ENCODE measurements at regions not wholly inside any gene's neighbourhood (a gene's known extent, or its start where the extent isn't known, plus 50 kb on each side); places are given as distances from the start of the nearest gene placed in this dataset.

DNA sequence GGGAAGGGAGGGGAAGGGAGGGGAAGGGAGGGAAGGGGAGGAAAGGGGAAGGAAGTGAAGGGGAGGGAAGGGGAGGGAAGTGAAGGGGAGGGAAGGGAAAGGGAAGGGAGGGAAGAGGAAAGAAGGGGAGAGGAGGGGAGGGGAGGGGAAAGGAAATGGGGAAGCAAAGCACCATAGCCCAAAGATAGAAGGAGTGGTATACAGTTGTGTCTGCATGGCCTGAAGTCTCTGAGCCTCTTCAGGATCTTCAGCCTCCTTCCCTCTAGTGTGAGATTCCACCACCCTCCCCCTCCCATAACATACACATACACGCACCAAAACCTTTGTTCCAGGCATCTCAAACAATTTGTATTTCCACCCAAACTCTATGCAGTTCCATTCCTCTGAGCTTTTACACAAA is 96.2 kb upstream of the SERP2 start:
- DNase-seq (ENCODE audit: low read depth): no peak

DNA sequence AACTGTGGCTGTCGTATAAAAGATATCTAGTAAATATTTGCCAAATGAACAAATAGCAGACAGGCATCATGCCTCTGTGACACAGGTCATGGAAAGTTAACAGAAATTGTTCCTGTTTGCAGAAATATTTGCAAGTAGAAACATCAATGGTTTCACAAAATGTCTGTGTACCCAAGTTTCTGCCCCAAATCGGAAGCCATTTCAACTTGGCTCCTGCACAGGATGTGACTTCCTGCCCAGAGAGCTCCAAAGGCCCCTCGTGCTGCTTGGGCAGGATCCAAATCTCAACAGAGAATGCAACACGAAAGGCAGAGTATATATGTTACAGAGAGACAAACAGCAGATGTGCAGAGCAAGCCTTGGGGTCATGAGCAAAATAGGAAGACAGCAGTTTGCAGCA is 95.5 kb upstream of the SERP2 start:
- DNase-seq (ENCODE audit: low read depth): no peak

- DNase-seq (ENCODE audit: low read depth): peak; percentile 16
Observed at GRCh38 chr13:44280456-44280855, 93.2 kb upstream of the SERP2 start.

DNA sequence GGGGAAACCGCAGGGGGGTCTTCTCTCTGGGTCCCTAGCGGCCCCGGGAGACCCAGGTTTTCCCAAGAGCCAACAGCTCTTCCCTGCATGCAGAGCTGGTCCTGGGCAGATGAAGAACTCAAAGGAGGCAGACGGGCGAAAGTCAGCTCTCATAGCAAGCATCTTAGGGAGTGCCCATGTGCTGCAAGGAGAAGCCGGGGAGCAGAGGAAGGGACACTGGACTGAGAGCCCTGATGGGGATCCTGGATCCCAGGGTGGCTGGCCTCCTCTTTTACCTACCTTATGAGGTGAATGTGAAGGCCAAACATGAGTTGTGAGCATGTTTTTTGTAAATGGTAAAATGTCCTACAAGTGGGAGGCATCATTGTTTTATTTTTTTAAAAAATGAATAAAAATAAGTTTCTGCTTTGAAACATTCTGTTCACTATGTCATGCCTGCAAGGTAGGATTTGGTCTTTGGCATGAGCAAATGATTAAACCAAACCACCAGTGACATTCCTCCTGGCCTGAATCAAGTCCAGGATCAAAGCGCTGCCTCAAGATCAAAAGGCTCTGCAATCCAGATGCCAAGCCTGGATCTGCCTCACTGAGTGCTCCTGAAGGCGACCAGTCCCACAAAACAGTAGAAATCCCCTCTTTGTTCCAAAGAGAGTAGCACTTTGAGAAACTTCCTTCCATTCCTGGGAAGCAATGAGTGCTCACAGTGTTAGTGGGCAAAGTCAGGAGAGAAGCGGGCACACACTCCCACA is 92.2 kb upstream of the SERP2 start:
- no peak for DNase-seq (ENCODE audit: low read depth)

DNA sequence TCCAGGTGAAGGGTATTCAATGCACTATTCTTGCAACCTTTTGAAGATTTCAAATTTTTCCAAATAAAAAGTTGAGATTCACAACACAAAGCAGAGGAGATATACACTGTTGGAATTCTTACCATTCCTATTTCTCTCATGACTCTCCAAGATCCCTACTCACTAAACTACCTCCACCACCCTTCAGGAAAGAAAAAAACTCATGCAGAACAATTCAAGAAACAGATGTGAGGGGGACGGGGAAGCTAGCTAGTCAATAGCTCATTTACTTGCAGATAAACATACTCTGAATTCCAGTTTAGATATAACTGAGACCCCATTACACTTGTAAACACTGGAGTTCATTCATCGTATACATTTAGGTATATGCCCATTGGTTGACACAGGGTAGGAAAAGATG is 90.0 kb upstream of the SERP2 start:
- DNase-seq (ENCODE audit: low read depth): no peak

GRCh38 chr13:44287958-44288357 is 85.7 kb upstream of the SERP2 start:
- no peak for DNase-seq (ENCODE audit: low read depth)

- DNase-seq (ENCODE audit: low read depth): no peak
Observed at GRCh38 chr13:44292545-44292944, 81.1 kb upstream of the SERP2 start.

DNA sequence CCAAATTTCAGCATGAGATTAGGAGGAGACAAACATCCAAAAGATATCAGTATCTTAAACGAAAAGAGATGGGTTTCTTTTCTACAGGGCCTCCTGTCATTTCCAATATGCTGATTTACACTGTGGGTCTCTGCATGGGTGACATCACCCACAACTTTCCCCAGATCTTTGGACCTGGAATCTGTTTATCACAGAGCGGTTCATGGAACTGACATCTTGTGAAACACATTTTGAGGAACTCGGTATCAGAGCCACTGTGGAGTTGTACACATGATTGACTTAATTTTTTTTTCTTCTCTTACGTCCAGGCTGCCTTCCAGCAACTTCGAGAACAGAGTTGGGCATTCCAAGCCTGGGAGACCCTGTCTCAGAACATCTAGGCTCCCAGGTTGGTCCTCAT is 80.2 kb upstream of the SERP2 start:
- DNase-seq (ENCODE audit: low read depth): no peak

DNA sequence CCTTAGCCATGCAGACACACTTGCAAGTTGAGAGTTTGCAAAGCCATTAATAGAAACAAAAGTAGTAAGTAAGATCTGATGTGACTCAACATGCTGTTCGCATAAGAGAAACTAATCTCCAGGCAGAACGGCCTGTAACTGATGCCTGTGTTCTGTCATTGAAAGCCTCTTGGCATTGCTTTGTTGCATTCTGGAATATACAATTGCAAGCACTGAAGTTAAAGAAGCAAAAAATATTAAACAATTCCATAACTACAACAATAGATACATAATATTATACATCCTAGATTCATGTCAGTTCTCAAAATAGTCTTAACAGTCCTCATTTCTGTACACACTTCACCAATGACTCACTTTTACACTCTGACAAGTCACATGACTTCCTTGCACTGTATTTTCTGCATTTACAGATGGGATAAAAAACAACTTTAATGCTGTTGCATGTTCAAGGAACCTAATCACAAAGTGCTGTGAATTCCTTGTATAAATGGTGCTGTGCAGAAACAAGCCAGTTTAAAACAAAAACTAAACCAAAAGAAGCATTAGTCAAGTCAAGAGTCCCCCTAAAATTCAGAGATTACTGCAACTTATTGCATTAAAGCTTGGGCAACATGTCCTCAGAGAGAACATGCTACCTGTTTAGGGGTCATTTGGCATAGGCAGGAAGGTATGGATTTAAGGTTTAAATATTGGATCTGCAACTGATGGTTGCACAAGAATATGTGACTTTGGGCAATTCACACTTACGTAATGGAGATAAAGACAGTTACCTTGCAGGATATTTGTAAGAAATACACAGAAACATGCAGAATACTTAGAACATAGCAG is 79.5 kb upstream of the SERP2 start:
- DNase-seq (ENCODE audit: low read depth): peak; percentile 47

- DNase-seq (ENCODE audit: low read depth): no peak
Observed at GRCh38 chr13:44294876-44295275, 78.7 kb upstream of the SERP2 start.

- DNase-seq (ENCODE audit: low read depth): no peak
Observed at GRCh38 chr13:44296856-44297255, 76.8 kb upstream of the SERP2 start.

DNA sequence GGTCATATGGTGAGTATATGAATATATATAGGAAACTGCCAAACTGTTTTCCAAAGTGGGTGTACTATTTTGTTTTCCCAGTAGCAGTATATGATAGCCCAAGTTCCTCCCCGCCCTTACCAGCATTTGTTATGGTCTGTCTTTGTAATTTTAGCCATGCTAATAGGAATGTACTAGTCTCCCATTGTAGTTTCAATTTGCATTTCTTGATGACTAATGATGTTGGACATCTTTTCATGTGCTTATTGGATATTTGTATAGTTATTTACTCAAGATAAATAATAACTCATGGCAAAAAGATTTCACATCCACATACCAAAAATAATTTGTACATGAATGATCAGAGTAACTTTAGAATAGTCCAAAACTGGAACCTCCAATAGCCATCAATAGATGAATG is 75.3 kb upstream of the SERP2 start:
- DNase-seq (ENCODE audit: low read depth): peak; percentile 63

DNA sequence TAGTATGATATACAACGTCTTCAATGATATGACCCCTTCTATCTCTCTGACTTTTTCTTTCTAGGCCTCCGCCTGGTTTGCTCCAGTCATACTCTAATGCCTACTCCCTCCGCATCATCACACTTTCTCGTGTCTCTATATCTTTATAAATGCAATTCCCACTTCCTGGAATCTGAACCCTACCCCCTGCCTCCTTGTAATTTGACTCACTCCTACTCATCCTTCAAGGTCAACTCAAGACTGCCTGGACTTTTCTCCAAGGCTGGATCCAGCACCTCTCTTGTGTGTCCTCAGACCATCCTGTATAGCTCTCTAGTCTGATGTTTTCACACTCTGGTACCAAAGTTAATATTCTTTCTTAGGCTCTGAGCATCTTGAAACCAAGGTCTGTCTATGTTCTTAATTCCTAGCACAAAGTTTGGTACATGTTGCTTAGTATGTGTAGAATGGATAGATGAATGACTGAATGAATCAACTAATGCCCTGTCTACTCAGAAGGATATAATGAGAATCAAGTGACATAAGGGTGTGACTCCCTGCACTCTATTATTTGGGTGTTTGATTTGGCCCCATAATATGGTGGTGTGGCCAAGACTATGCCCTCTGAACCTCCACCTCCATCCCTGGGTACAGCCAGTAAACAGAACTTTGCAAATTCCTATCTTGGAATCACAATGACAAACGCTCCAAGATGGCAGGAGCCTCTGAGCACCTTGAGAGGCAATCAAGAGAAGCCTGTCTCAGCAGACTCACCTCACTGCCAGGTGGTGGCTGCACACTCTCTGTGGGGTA is 74.3 kb upstream of the SERP2 start:
- no peak for DNase-seq (ENCODE audit: low read depth)

- DNase-seq (ENCODE audit: low read depth): peak; percentile 61
Observed at GRCh38 chr13:44300895-44301638, 72.6 kb upstream of the SERP2 start.

DNA sequence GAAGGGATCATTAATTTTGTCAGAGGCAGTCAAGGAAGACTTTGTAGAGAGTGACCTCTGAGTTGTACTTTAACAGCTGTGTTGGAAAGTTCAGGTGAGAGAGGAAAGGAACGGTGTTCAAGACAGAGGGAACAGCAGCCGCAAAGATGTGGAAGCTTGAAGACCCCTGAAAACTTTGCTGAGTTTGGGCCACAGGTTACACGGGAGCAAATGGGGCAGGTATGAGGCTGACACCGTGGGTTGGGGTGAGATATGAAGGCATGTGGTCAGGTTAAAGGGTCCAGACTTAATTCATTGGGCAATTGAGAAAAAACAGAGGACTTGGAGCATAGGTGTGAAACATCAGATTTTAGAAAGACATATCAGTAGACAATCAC is 72.0 kb upstream of the SERP2 start:
- DNase-seq (ENCODE audit: low read depth): no peak

DNA sequence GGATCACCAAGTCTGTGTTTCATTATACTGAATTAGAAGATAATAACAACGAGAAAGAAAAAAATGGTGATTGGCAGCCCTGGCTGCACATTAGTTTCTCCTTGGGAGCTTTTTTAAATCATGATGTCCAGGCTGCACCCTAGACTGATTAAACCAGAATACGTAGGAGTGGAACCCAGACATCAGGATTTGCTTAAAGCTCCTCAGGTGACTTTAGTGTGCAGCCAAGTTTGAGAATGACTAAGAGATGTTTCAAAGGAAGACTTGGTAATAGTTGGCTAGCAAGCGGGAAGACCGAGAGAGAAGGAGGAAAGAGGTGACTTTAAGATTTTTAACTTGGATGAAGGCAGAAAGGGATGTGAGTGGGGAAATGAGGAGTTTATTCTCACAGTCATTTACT is 71.4 kb upstream of the SERP2 start:
- DNase-seq (ENCODE audit: low read depth): no peak

DNA sequence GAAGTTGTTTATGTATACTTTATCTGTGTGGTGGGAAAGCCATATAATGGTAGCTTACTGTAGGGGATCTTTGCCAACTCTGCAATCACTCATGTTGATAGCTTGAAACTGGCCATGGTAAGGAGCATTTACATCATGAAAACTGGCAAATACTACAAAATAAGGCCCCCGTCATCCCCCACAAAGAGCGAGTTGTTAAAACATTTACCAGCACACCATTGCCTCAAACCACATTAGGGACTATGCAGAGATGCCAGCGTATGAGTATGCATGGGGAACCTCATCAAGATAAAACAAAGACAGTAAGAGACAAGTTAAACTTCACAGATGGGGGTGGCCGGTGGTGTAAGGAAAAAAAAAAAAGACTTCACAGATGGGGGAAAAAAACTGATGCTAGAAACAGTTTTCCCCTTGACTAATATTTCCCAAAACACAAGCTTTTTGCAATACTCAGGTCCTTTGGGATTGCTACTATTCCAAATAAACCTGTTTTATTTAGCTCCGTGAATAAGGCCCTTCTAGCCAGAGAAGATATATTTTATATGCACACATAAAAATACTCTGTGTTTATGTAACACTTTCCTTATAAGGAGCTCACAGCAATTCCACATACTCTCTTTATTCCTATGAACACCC is 70.6 kb upstream of the SERP2 start:
- peak; percentile 67 for DNase-seq (ENCODE audit: low read depth)

GRCh38 chr13:44303681-44304432 is 69.8 kb upstream of the SERP2 start:
- peak; percentile 38 for DNase-seq (ENCODE audit: low read depth)

- DNase-seq (ENCODE audit: low read depth): no peak
Observed at GRCh38 chr13:44304433-44304725, 69.2 kb upstream of the SERP2 start.

- DNase-seq (ENCODE audit: low read depth): no peak
Observed at GRCh38 chr13:44305286-44305685, 68.3 kb upstream of the SERP2 start.

GRCh38 chr13:44305917-44306370 is 67.7 kb upstream of the SERP2 start:
- DNase-seq (ENCODE audit: low read depth): no peak

Data from fibroblast of gingiva (primary cell).